HG03575 (cell line): ENCODE measurements at regions not wholly inside any gene's neighbourhood (a gene's known extent, or its start where the extent isn't known, plus 50 kb on each side); places are given as distances from the start of the nearest gene placed in this dataset.
"Not testable (repeated sequence)": the region's sequence is repeated elsewhere in the genome, so short reads cannot be mapped to it uniquely, and the experiment has no call there.

Source experiments
- ATAC-seq: cut with Tn5 transposase; IDR thresholded peaks from one replicate; pipeline ENCODE4 v1.9.1; 2021; ENCODE audit not compliant: unreplicated experiment, insufficient number of reproducible peaks, low FRiP score; ENCODE audit errors: extremely low read depth

DNA sequence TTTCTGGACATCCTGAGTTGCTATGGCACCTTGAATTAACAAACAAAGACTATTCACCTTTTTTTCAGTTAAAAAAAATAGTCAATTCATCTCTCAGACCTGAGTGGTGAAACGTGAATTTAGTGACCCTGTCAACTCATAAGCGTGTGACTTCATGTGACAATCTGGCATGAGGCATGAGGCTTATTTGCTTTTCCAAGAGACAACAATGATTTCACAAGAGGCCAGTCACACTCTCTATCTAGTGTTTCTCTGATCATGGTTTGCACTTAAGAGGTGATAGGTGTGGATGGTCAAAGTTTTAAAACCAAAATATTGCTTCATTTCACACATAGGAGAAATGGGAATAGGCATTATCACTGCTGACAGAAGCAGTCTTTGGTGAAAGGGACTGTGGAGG is 559.6 kb upstream of the ACO1 start:
- ATAC-seq = no peak

DNA sequence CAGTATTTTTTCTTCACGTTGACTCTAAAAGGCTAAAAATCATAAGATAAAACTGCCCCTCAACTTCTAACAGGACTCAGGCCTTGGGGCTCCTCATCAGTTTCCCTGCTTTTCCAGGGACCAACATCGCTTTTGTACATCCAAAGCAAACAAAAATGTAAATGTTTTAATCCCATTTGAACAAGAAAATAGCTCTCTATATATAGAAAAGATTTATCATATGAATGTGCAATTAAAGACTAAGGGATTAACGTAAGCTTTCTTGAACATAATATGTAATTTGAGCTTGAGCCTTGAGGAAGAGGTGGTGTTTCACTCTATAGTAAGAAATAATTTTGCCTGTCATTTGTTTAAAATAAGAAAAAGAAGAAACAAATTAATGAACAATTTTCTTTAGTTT is 547.2 kb upstream of the ACO1 start:
- ATAC-seq = no peak

DNA sequence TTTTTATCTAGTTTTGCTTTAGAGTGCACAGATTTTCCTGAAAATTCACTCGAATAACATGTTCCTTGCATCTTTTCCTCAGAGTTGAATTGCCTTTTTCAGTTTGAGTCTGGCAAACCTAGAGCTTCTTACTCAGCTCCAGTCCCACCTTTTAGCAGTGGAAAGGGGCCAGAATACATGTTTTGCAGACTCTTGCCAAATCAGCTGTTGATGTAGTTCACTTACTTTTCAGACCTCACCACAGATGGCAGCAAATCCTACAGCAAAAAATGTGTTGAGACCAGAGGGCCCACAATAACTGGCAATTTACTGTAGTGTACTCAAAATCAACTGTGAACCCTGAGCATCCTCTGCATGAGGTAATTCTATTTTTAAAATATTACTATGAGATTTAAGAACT is 545.2 kb upstream of the ACO1 start:
- ATAC-seq = no peak

- ATAC-seq = no peak
Measured at GRCh38 chr9:31840702-31841101, 543.7 kb upstream of the ACO1 start.

DNA sequence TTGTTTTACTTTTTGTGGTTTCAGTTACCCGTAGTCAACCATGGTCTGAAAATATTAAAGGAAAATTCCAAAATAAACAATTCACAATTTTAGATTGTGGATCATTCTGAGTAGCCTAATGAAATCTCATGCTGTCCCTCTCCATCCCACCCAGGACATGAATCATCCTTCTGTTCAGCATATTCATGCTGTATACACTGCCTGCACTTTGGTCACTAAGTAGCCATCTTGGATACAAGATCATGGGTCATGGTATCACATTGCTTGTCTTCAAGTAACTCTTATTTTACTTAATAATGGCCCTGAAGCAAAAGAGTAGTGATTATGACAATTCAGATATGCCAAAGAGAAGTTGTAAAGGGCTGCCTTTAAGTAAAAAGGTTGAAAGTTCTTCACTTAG is 536.5 kb upstream of the ACO1 start:
- ATAC-seq = no peak

GRCh38 chr9:31848505-31849285 is 535.7 kb upstream of the ACO1 start:
- no peak for ATAC-seq

DNA sequence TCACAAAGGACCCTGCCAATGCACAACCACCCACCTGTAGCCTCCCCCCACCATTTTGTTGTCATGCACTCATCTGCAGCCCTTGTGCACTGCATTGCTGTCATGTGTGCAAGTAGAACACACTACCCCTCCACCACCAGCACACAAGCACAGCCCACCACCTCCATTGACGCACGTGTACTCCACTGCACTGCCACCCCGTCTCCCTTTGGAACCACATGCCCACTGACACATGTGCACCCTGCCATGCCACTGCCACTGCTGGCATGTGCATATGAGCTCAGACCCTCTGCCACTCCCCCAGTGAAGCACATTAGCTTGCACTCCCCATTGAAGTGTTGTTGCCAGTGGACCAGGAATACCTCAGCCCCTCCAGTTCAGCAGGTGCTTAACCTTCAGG is 530.3 kb upstream of the ACO1 start:
- ATAC-seq = no peak

DNA sequence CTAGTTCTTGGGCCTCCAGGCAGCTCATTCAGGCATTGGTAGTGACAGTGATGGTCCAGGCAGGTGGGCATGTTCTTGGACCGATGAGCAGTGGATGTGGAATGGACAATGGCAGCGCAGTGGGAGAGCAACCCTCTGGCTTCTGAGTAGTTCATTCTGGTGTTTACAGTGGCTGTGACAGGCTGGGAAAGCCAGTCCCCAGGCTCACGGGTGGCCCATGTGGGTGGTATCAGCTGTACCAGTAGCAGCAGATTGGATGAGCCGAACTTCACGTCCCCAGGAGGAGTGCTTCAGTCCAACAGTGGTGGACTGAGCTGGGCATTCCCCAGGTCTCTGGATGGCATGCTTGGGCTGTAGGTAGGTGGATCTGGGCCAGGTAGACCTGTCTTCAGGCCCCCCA is 515.6 kb upstream of the ACO1 start:
- no peak for ATAC-seq

DNA sequence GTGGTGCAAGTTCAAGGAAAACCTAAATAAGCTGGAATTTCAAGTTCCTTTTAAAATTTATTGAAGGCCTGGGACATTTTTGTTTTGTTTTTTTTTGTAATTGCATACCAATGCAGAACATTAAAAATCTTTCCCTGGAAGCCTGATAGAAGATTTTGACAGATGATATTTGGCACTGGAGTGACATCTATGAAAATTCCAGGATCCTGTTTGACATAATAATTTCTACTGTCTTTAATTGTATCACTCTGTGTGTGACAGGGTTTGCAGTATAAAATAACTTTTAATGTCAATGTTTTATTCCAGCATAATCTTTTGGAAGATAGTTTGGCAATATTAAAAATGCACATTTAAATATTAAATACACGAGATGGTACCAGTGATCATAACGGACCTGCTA is 514.2 kb upstream of the ACO1 start:
- no peak for ATAC-seq

DNA sequence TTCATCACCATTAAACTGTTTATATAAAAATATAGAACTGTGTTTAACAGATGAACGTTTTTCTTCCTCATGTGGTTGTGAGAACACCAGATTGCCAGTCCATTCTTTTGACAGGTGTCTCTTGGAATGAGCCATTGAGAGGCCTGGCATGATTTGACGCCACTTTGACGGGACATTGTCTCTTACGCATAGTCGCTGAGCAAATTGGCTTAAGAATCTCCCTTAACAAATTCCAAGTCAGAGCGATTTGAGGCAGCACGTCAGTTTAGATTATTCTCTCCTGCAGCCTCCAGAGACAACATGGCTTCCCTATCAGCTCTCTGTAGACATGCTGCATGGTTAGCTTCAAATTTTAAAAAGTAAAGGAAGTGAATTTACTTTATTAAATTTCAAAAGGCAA is 510.7 kb upstream of the ACO1 start:
- no peak for ATAC-seq

DNA sequence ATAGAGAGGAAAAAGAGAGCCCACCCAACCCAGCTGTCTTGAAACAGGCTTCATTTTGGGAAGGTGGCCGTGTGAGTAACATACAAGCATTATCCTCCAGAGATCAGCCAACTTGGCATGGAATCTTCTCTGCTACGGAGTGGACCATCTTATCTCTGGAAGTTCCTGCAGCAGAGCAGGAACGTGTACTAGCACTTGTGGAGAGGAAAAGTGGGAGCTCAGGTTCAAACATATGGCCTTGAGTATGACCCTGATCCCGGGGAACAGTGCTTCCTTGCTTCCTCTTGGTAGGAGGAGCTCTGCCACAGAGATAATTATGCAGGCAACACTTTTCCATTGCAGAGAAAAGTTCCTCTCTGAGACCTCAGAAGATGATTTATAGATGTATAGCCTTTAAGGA is 490.4 kb upstream of the ACO1 start:
- no peak for ATAC-seq

DNA sequence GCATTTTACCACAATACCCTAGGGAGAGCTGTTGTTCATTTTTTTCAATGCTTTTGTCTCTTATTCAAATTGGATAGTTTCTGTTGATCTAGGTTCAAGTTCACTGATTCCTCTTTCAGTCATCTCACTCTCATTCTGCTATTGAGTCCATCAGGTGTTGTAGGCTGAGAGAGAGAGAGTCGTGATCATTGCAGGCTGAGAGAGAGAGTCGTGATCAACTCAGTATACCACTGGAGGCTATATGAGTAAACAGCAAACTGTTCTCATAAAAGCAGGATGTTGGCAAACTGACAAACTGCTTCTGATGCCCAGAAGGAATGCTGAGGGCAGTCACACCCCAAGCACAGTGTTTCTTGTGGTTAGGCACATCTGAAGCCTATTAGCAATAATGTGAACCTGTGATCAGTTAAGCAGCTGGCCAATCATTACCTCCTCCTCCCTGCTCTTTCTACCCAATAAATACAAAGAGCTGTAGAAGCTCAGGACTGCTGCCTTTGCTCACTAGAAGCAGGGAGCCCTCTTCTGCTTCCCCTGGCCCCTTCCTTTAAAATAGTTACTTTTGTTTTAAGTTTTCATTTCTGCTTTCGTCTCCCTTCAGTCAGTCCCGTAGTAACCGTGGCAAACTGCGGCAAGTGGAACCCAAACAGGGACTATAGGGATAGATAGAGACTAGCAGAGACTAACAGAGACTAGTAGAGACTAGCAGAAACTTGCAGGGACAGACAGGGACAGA is 476.1 kb upstream of the ACO1 start:
- peak; percentile 83 for ATAC-seq

GRCh38 chr9:31908891-31909480 is 475.5 kb upstream of the ACO1 start:
- no peak for ATAC-seq

DNA sequence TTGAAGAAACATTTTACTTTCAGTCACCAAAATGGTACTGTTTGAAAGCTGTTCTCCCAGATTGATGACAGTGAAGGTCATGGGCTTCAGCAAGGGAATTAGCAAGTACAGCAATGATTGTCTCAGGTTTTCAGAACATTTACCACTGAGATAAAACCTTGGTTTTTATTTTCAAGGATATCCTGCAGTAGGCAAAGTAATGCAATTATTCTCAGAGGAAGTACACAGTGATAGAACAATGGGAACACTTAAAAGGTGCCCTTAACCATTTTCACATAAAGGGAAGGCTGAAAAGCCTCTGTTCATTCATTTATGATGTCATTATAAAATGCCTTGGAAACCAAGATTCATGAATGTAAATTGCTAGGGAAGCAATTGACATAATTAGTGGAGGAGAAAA is 471.8 kb upstream of the ACO1 start:
- no peak for ATAC-seq

DNA sequence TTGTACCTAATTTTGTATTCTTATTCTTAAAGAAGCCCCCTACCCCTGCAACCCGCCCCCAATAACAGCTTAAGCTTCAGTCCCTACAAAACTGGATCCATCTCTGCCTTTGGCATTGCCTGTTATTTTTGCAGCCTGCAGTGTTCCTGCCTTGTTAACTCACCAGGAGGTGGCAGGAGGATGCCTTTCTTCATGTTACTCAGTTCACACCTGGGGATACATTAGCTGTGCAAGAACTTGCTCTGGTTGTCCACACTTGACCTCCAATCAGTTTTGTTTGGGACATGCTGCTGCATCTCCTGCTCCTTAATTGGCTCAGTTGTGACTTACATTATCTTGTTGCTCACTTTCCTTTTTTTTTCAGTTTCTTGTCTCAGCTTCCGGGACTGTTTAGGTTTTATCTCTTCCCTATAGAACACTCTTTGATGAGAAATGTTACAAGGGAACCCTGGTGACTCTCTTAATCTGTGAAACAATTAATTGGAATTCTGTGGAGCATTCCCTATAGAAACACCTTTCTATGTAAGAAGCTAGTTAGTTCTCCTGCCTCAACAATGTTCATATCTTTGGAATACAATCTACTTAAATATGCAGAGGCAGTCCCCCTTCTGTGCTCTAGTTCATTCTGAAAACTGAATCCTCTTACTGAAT is 467.7 kb upstream of the ACO1 start:
- ATAC-seq = no peak

- not testable (repeated sequence) for ATAC-seq
Measured at GRCh38 chr9:31937737-31938136, 446.7 kb upstream of the ACO1 start.

DNA sequence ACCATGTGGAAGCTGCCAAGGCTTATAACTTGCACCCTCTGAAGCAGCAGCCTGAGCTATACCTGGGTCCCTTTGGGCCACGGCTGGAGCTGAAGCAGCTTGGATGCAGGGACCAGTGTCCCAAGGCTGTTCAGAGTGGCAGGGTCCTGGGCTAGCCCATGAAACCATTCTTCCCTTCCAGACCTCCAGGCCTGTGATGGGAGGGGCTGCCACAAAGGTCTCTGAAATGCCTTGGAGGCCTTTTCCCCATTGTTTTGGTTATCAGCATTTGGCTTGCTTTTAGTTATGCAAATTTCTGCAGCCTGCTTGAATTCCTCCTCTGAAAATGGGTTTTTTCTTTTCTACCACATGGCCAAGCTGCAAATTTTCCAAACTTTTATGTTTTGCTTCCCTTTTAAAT is 433.7 kb upstream of the ACO1 start:
- ATAC-seq = no peak

GRCh38 chr9:31958572-31958971 is 425.9 kb upstream of the ACO1 start:
- no peak for ATAC-seq

DNA sequence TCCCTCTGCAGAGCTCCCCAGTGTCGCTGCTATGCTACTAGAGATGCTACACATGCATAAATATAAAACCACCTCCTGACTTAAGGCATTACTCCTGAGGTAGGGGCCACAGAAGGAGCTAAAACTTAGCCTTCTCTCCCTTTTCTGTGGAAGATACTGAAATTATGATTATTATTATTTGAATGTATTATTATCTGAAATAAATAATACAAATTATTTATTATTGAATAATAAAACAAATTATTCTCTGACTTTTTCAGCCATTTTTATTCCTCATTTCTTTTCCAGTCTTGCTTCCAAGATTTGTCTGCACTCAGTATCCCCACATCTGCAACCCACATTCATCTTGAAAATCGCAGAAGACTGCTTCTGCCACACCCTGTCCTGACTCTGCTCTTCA is 414.9 kb upstream of the ACO1 start:
- no peak for ATAC-seq

DNA sequence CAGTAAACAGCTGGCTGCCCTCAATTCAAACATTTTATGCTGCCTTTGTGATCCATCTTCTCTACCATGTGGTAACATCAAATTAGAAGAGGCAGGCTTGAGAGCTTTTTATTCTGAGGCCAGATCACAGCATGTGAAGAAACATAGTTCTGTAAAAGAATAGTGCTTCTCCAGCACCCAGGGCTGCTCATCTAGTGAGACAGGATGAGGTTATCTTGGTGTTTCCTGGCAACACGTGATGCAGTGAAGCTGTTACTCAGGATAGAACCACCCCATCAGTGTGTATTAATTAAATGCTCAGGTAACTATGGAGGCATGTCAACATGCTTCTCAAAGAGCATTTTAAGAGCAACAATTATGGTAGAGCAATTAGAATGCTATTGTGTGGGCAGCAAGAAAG is 400.5 kb upstream of the ACO1 start:
- no peak for ATAC-seq
